ENCODE measurements at regions not wholly inside any gene's neighbourhood (a gene's known extent, or its start where the extent isn't known, plus 50 kb on each side); places are given as distances from the start of the nearest gene placed in this dataset.

DNA sequence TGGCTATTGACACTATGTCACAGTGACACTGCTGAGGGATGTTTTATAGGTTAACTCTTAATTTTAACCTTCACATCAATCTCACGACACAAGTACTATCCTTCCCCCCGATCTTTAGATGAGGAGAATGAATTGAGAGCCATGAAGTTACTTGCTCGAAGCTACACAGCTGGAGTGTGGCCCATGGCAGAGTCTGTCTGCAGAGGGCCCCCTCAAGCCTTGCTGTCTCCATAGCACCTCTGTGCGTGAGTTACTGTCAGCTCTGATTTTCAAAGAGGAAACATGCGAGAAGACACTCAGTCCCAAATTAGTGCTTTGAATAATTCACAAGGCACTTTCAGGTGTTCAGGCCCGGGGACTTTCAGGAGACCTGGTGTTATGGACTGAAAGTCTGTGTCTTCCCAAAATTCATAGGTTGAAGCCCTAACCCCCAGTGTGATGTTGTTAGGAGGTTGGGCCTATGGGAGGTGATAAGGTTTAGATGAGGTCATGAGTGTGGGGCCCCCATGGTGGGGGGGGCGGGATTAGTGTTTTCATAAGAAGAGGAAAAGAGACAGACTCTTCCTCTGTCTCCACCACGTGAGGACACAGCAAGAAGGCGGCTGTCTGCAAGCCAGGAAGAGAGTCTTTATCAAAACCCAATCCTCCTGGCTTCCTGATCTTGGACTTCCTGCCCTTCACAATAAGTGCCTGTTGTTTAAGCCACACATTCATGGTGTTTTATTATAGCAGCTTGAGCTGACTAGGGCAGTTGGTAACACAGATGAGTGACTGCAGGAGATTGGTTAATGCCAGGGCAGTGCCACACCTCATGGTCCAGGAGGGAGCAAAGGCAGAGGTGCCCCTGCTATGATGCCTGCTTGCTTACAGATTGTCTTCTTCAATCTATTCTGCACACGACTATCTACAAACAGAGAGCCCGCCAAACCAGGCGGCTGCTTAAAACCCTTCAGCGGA lies 281.8 kb downstream of the HAPSTR1 start:
- TF ChIP-seq ETV1 (tag; conservative IDR thresholded peaks at IDR 0.05; ENCODE audit: low read depth) (no peak), CEBPB (tag; IDR thresholded peaks at IDR 0.05) (no peak), ZFP1 (CRISPR knock-in tag; IDR thresholded peaks at IDR 0.05) (no peak)
